ENCODE measurements at regions not wholly inside any gene's neighbourhood (a gene's known extent, or its start where the extent isn't known, plus 50 kb on each side); places are given as distances from the start of the nearest gene placed in this dataset.
A peak's percentile ranks its signal among the peaks of the same experiment; 100 is the strongest.
"Not testable (repeated sequence)": the region's sequence is repeated elsewhere in the genome, so short reads cannot be mapped to it uniquely, and the experiment has no call there.

DNA sequence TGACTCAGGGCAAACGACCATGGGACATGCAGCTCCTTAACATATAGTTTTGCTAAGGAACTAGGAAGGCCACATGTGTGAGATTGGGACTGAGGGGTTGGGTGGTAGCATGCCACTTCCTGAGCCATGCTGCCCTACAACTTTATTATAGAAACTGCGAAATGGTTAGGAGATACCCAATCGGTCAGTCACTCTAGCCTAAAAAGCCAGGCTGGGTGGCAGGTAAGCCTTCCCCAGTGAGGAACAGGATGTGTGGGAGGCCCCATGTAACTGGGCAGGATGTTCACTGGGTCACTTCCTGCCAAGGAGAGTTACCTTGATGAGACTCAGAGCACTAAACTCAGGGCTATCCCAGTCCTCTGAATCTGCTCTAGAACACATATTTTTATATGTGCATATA is 123.5 kb downstream of the MAP3K7 start:
- peak in 1 of 2 experiments; percentile 52 for DNase-seq

DNA sequence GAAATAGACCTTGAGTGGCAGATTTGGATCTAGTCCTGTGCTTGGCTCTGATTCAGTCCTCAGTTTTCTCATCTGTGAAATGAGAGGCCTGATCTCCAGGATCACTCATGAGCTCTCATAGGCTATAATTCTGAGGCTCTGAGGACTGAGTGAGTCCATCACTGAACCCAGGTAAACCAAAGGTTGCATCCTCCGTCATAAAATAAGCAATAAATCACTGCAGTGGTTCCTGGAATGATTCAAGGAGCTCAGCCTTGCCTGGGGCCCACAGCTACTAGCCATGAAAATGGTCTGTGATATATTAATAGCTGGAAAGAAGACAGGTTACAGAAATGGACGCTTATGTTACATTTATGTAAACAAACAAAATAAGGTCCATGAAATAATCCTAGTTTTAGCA is 124.8 kb downstream of the MAP3K7 start:
- no peak for DNase-seq

DNA sequence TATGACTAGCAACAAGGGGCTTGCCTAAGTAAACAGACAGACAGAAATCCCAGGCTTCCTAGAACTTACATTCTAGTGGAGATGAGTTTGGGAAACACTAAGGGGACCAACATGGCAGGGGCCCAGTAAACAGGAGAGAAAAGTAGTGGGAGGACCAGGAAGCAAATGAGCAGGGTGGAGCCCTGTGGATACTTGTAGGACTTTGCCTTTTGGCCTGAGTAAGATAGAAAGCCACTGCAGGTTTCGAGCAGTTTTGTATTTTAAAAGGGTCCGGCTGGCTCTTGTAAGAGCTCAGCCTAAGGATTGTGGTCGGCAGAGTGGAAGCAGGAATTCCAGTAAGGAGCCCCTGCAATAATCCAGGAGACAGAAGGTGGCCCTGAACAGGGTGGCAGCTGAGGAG is 125.5 kb downstream of the MAP3K7 start:
- DNase-seq = no peak

DNA sequence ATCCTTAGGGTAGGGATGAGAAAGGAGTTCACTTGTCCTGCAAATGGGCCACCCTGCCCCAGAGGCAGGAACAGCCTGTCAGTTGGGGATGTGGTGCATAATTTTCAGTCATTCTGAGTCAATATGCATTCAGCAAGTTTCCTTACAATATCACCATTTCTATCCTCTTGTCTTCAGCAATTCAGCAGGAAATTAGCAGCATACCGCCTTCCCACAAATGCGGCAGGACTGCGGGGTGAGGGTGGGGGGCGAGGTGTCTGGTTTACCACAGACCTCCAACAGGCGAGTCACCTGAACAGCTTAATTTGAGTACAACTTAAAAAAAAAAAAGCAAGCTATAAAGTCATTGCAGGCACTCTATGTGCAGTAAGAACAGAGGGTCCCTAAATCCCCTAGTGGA is 126.8 kb downstream of the MAP3K7 start:
- DNase-seq = peak in 1 of 2 experiments; percentile 48

DNA sequence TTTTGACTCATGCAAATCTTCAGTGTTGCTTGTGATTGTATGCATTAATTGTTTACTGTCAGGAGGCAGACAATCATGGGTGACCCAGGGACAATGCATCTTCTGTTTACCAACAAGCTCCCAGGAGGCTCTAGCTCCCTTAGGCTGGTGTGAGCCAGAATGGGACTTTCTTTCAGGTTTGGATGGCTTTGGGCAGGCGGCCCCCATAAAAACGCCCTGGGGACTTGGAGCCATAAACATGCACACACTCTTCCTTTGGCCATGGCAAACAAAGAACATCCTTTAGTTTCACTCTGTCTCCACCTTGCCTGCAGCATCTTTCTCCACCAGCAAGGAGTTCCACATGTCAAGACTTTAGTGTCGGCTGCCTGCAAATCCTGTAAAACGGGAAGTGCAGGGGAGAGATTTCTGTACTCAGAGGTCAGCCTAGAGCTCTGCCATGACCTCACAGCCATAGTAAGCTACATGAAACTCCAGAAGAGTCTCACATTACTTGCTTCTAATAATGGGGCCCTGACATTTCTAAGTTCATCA is 127.6 kb downstream of the MAP3K7 start:
- no peak for DNase-seq

DNA sequence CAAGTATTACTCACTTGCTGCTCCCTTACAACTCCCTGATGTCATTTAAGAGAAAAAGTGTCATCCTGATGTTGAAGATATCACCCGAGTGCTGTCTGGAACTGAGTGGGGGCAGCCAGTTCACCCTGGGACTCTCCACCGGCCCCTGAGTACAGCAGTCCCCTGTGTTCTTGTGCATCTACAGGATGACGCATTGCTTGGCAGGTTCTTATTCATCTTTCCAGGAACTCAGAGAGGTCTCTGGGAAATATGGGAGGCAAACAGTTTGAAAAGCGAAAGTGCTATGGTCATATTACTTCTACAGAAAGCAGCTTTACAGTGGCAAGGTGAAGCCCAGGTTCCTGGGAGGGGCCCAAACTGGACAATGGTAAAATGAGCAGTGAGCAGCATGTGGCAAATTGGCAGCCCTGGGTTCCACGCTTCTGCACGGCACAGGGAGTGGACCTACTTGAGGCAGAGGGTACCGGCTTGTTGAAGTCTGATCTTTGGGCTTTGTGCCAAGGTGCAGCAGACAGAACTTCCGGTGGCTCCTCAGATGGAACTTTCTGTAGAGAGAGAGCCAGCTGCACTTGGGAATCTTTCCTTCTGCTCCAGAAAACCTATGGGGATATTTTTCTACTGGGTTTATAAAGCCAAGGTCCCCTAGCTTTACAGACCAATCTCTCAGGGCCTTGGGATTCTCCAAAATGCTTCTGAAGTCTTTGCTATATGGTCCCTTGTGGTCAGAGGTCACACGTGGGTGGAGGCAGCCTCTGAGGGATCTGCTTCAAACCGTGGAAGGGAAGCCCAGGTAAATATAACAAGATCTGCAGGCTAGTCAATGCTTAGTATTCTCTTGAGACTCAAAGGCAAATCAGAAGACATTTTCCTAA is 128.3 kb downstream of the MAP3K7 start:
- DNase-seq = peak; percentile 67 to 90

DNA sequence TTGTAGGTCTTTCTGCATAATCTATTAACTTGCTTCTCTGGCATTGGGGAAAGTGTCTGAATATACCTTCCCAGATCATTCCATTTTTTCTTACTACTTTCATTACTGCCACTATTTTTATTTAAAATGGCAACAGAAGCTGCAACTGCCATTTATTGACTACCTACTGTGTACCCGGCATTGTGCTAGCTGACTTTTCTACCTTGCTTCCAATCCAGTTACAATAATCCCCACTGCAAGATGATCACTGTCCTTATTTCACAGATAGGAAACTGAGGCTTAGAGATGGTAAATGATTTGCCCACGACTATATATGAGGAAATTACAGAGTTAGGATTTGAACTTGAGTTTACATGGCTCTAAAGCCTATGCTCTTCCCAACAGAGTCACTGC is 129.0 kb downstream of the MAP3K7 start:
- no peak for DNase-seq

DNA sequence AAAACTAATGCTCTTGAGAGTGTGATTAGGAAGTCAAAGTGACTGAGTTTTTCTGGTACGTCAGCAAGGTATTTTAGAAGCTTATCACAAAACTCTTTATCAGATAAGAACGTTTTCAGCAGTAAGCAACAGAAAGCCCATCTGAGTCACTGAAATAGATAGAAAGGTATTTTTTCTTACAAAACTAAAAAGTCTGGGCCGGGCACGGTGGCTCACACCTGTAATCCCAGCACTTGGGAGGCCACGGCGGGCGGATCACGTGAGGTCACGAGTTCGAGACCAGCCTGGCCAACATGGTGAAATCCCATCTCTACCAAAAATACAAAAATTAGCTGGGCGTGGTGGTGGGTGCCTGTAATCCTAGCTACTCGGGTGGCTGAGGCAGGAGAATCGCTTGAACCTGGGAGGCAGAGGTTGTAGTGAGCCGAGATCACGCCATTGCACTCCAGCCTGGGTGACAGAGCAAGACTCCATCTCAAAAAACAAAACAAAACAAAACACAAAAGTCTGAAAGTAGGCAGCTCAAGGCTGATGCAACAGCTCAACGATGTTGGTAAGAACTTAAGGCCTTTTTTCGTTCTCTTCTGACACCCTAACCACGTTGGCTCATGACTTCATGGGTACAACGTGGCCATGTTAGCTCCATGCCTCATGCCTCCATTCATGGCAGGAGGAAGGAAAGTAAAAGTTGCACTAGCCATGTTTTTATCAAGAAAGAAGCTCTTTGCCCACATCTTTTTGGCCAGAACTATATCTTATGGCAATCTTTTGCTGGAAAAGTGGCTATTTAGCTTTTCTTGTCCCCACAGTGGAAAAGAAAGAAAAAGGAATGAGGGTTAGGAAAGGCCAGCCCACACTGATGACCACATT is 129.6 kb downstream of the MAP3K7 start:
- DNase-seq = not testable (repeated sequence)

DNA sequence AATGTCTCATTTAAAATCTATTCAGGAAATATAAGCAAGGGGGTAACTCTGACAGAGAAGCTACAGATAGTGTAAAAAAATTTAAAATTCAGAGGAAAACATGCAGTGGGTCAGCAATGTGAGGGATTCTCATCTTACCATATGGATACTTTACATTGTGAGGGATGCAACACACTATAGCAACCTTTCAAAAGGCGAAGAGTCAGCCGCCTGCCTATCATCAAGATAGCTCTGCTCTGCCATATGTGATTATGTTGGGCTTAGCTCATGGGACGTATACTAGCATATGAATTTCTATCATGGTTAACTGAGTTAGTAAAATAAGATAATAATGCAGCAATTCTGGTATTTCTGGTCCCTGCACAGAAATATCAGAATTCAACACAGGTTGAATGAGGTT is 130.9 kb downstream of the MAP3K7 start:
- DNase-seq = no peak

DNA sequence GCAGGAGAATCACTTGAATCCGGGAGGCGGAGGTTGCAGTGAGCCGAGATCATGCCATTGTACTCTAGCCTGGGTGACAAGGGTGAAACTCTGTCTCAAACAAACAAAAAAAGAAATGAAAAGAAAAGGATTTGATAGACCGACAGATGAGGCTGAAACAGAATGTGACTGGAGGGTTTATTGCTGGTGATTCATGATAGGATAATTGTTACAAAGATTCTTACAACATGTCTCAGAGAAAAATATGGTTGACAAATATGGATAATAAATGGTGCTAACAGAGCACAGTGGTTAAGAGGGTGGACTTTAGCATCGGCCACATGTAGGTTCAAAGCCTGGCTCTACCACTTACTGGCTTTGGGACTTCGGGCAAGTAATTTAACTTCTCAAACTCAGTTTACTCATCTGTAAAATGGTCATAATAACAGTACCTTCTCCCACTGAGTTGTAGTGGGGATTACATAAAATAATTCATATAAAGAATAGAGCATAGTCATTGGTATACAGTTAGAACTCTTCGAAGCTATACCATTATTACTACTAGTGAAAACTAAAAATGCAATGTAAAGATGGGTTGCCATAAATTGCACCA is 131.9 kb downstream of the MAP3K7 start:
- DNase-seq = no peak

DNA sequence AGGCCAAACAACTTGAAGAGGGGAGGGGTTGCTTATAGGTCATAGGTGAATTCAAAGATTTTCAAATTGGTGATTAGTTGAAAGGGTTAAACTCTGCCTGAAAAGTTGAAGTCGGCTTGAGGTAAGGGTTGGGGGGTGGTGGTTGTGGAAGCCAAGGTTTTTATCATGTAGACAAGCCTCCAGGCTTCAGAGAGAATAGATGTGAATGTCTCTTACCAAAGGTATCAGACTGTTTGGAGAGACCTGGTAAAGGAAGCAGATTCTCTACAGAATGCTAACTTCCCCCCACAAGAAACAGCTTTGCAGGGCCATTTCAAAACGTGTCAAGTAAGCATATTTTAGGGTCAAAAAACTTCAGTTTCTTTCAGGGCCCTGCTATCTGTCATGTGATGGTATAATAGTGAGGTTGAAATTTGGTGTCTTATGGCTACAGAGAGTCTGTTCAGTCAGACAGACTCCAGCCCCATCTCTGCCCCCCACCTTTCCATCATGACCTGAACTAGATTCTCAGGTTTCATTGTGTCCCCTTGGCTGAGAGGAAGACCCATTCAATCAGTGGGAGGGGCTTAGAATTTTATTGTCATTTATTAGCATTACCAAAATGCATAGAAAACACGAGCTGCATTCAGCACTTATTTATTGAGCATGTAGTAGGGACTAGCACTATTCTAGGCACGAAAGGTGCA is 136.5 kb downstream of the MAP3K7 start:
- no peak for DNase-seq

DNA sequence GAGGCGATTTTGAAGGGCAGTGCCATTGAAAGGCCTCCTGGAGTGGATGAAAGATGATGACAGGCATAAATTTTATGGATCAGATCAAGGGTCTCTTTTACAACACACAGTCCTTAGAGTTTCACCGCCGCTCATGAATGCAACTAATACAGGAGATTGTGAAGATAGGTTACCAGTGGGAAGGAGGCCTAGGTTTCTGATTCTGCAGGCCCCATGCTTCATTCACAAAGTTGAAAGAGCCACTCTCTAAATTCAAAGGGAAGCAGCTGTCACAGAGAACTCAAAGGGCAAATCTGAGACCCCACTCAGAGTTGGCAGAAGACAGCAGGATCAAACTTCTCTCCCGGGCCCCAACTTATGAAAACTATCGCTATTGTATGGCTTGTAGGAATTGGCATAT is 137.6 kb downstream of the MAP3K7 start:
- no peak for DNase-seq

DNA sequence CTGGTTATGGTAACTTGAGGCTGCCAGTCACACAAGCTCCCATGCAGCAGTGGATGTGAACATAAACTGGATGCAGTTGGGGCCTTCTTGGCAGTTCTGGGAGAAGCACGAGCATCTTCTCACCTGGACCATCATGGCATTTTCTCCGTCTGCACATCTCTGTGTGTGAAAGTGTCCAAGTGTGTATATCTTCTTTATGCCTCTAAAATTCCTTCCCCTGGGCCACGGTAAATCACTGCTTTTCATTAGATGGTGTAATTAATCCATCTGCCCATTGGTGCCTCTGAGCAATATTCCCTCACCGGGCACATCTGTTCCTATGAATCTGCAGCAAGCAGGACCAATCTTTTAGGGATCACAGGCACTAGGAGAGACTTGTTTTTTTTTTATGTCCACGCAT is 138.0 kb downstream of the MAP3K7 start:
- DNase-seq = no peak

DNA sequence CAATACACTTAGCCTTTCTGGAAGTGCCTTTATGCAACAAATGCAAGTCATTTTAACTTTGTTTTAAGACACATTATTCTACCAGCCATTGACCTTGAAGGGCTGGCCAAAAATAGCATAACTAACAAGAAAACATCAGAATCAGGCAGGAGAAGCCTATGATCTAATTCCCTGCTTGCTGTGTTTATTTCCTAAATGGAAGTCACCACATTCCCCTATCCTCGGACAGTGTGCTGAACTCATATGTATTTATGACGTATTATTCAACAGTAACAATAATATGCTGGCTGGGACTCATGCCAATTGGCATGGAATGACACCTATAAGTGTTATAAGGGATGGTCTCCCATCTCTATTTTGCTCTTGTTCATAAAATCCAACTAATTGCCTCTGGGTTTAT is 140.7 kb downstream of the MAP3K7 start:
- no peak for DNase-seq

DNA sequence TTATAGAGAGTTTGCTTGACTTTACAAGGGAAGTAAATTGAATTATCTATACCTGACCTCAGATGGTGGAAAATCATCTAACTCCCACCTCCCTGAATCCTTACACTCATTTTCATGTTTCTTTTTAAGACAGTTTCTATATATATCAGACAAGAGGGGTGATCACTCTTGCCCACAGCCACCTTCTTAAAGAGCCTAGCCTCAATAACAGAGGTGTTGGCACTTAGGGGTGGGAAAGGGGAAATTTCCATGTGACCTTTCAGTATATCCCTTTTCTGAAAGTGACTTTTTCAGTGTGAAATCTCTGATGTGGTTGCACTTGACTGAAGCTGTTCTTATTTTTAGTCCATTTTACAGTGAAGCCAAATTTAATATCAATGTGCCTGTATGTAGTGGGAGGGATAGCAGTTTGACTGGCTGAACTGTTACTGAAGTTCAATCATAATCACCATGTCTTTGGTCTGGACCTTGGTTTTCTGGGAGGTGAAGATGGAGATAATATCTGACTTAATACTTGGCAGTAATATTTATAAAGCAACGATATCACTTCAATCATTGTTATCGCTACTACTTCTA is 141.3 kb downstream of the MAP3K7 start:
- DNase-seq = no peak

DNA sequence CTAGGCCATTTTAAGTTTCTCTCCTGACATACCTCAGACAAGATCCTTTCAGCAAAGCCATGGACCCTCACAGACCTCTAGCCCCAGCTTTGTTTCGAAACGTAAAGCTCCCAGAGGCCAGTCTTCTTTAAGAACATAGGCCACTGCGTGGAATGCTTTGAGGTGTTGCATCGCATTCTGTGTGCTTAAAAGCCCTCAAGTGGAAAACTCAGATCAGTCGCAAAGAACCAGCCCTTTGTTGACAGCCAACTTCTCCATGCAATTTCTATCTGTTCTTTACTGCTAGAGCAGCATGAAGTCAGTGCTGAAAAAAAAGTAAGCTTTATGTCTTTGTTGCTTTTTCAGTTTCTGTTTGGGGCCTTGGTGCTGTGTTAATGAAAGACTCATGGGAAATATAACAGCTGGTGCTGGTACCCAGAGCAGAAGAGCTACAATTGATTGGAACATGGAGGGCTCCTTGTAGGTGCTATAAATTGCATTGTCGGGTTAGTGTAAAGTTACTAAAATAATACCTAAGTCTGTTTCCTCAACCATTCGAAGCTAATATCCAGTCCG is 142.6 kb downstream of the MAP3K7 start:
- no peak for DNase-seq

DNA sequence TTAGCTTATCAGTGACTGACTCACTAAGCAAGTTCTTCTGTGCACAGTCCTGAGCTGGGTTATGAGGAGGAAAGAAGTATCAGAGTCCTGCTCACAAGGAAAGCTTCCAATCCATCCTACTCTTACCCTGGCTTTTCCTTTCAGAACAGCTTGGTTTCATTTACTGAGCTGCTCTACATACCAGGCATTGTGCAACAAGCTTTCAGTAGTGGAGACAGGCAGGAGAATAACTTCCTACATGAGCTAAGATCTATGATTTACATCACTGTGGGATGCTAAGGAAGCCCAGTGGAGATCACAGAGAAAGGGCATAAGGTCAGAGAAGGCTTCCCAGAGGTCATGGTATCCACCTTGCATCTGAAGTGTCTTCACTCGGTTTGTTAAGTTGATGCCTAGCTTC is 144.5 kb downstream of the MAP3K7 start:
- no peak for DNase-seq

DNA sequence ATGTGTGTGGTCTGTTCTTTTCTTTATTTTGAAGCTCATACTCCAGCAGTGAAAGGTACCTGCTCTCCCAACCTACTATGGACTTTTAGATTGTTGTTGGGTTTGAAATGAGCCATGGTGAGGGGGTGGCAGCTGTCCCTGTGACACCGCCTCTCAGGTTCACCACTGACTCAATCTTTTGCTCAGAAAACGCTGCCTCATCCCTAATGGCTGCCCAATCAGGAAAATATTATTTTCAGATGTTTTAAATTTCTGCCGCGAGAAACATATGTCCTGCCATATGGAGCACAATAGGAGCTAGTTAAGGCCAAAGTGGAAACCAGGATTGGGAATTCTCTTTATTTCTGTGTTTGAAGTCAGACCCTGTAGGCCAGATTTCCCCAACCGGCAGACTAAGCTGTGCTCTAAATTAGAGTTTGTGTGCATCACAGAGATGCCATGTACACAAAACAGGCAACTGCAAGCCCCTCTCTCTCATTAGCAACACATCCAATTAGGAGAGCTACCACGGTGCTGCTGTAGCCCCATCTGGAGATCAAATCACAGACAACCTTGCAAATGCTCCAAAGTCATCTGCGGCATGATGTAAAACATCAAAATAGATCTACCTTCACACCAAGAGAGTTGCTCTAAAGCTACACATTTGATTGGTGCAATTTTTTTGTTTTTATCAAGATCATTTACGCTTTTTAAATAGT is 144.1 kb upstream of the BACH2 start:
- no peak for DNase-seq

DNA sequence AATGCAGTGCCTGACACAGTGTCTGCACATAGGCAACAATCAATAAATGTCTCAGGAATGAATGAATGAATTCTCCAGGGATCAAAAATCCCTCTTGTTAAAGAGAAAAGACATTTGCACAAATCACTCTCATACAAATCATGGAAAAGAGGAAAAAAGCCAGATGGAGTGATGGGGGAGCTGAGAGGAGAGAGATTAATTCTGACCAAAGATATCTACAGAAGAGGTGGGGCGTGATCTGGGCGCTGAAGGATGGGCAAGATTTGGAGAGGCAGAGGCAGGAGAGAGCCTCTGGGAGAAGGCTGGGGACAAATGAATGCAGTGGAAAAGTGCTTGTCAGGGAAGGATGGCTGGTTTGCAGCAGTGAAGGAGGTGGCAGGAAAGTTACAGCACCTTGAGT is 142.9 kb upstream of the BACH2 start:
- DNase-seq = no peak

DNA sequence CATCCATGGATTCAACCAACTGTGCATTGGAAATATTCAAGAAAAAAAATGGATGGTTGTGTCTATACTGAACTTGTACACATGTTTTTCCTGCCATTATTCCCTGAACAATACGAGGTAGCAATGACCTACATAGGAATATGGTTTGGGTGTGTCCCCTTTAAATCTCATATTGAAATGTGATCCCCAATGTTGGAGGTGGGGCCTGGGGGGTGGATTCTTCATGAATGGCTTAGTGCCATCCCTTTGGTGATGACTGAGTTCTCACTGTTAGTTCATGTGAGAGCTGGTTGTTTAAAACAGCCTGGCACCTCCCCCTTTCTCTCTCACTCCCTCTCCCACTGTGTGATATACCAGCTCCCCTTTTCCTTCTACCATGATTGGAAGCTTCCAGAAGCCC is 139.8 kb upstream of the BACH2 start:
- no peak for DNase-seq

DNA sequence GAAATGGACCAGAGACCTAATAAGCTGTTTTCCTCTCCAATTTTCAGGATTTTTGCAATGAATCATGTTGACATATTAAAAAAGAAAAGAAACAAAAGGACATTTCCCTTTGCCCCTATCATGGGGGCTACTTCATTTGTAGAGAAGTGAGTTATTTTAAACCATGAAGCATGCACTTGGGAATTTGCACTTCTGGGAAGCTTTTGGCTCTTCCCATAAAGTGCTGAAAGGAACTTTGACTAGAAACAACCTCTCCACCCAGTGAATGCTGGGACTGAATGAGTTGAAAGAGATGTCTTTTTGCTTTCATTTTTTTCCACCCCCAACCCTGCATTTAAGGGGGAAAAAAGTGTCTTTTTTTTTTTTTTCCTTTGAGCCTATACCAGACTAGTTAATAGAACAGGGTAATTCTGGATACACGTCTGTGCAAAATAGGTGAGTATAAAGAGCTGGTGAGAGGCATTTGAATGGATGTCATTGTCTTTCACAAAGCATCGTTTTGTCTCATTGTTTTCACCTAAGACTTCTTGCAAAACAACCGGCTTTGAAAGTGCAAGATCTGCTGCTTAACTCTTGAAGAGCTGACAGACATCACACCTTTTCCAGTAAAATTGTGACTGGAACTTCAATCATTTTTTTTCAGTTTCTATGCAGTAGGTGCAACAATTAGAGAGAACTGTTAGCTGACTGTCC is 138.7 kb upstream of the BACH2 start:
- no peak for DNase-seq

Measured in stimulated activated CD4-positive, alpha-beta T cell treated with anti-CD3 and anti-CD28 coated beads, Interleukin-4, amount 100 ng/mL, for 4 hours (primary cell).